Activated T-cell treated with anti-CD3 and anti-CD28 coated beads, Interleukin-2, amount 50 U/mL, for 24 hours (primary cell): ENCODE measurements at regions not wholly inside any gene's neighbourhood (a gene's known extent, or its start where the extent isn't known, plus 50 kb on each side); places are given as distances from the start of the nearest gene placed in this dataset.

Source experiments
- DNase-seq: peaks from one replicate; pipeline ENCODE4 v3.0.0-alpha.2; 2020
- H3K27ac Mint-ChIP-seq: 2 replicates; pipeline ENCODE4 v1.8.0; 2020; ENCODE audit warnings: mild to moderate bottlenecking, mixed read lengths
- H3K27me3 Mint-ChIP-seq: 2 replicates; pipeline ENCODE4 v1.8.0; 2020; ENCODE audit warnings: mixed read lengths
- H3K36me3 Mint-ChIP-seq: 2 replicates; pipeline ENCODE4 v1.8.0; 2020; ENCODE audit warnings: low read depth, mixed read lengths
- H3K4me1 Mint-ChIP-seq: 2 replicates; pipeline ENCODE4 v1.8.0; 2020; ENCODE audit warnings: low read depth, mixed read lengths
- H3K4me3 Mint-ChIP-seq: 2 replicates; pipeline ENCODE4 v1.8.0; 2020; ENCODE audit warnings: mild to moderate bottlenecking, moderate library complexity, mixed read lengths
- H3K9me3 Mint-ChIP-seq: 2 replicates; pipeline ENCODE4 v1.8.0; 2020; ENCODE audit warnings: mixed read lengths

DNA sequence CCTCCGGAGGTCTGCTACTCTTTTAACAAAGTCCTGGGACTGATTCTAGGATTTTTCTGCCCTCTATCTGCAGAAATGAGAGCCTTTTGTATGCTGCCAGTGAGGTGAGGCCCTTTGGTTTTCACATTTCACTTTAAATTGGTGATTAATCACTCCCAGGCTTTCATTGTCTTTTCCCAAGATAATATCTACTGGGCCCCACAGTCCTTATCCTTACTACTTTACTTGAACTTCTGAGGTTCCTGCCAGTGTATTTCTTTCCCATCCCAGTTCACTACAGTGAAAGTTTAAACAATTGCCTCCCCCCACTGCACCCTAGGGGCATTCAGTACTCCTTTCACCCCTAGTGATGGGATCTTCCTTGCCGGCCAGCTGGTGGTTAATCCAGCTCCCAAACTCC, 127.4 kb upstream of the INHBA start:
- Mint-ChIP-seq H3K9me3 (peaks cover 16% of the 10 kb centered on the region), H3K4me3 (no peak overlapping the region), H3K36me3 (no peaks in the 10 kb centered on the region), H3K4me1 (peaks cover 5% of the 10 kb centered on the region), H3K27ac (no peak overlapping the region), H3K27me3 (peaks cover 5% of the 10 kb centered on the region)
- no peak for DNase-seq

GRCh38 chr7:41828911-41829310, 126.0 kb upstream of the INHBA start:
- Mint-ChIP-seq H3K9me3 (peaks cover 16% of the 10 kb centered on the region), H3K4me1 (peaks cover 10% of the 10 kb centered on the region), H3K27me3 (peaks cover 5% of the 10 kb centered on the region), H3K27ac (no peak overlapping the region), H3K36me3 (no peaks in the 10 kb centered on the region), H3K4me3 (no peak overlapping the region)
- no peak for DNase-seq

DNA sequence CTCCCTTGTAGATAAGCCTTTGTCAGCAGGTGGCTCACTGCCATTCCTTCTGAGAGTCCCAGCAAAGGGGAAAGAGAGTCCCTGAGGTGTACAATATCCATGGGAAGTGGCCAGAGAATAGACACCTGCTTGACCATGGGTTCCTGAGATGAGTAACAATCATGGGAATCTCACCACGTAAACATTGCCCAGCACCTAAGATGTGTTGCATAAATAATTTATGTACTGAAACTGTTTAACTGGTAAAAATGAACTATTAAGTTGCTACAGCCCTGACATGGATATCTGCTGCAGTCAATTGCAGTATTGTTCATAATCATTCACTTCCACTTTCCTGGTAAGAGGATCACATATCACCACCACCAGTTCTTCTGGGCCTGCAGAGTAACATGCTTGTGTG, 123.8 kb upstream of the INHBA start:
- Mint-ChIP-seq H3K4me3 (no peak overlapping the region), H3K27me3 (peaks cover 16% of the 10 kb centered on the region), H3K4me1 (peaks cover 6% of the 10 kb centered on the region), H3K36me3 (no peaks in the 10 kb centered on the region), H3K9me3 (peaks cover 9% of the 10 kb centered on the region), H3K27ac (no peak overlapping the region)
- DNase-seq = no peak

DNA sequence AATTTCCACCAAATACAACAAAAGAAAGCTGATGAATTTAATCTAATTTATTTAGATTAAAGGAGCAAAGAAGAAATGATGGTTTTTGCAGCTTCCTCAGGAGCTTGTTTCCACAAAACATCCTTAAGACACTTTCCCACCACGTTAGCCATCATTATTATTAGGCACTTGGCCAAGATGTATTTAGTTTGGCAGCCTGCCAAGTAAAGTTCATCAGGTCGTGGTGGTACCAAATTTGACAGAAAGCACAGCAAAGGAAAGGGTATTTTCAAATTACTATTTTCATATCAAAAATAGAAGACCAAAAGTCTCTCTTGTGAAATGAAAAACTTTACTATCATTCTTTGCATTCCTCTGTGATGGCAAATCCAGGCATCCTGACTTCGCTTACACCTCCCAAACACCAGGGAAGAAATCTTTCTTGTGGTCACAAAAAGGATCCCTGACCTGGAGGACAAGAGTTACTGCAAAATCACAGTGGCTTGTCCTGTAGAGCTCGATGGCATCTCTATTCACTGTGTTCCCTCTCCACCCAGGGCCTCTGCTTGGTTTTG, 123.1 kb upstream of the INHBA start:
- Mint-ChIP-seq H3K36me3 (no peaks in the 10 kb centered on the region), H3K4me3 (no peak overlapping the region), H3K27ac (no peak overlapping the region), H3K4me1 (peaks cover 6% of the 10 kb centered on the region), H3K27me3 (peaks cover 19% of the 10 kb centered on the region), H3K9me3 (peaks cover 8% of the 10 kb centered on the region)
- no peak for DNase-seq

GRCh38 chr7:41824284-41824683, 121.4 kb upstream of the INHBA start:
- Mint-ChIP-seq H3K9me3 (peaks cover 2% of the 10 kb centered on the region), H3K4me1 (peaks cover 6% of the 10 kb centered on the region), H3K27me3 (peaks cover 26% of the 10 kb centered on the region), H3K4me3 (no peak overlapping the region), H3K27ac (no peak overlapping the region), H3K36me3 (no peaks in the 10 kb centered on the region)
- no peak for DNase-seq

GRCh38 chr7:41822259-41822817, 119.4 kb upstream of the INHBA start:
- H3K27me3 Mint-ChIP-seq = peaks cover 22% of the 10 kb centered on the region
- H3K27ac Mint-ChIP-seq = no peak overlapping the region
- H3K4me1 Mint-ChIP-seq = peaks cover 8% of the 10 kb centered on the region
- H3K9me3 Mint-ChIP-seq = no peaks in the 10 kb centered on the region
- DNase-seq = no peak
- no peak overlapping the region for H3K4me3 Mint-ChIP-seq
- no peaks in the 10 kb centered on the region for H3K36me3 Mint-ChIP-seq

- H3K27me3 Mint-ChIP-seq = peaks cover 22% of the 10 kb centered on the region
- H3K36me3 Mint-ChIP-seq = no peaks in the 10 kb centered on the region
- DNase-seq = no peak
- H3K9me3 Mint-ChIP-seq = no peaks in the 10 kb centered on the region
- no peak overlapping the region for H3K4me3 Mint-ChIP-seq
- H3K4me1 Mint-ChIP-seq = peaks cover 13% of the 10 kb centered on the region
- no peak overlapping the region for H3K27ac Mint-ChIP-seq
Observed at GRCh38 chr7:41821521-41822213, 118.8 kb upstream of the INHBA start.

- no peak for DNase-seq
- peaks cover 22% of the 10 kb centered on the region for H3K27me3 Mint-ChIP-seq
- H3K36me3 Mint-ChIP-seq = no peaks in the 10 kb centered on the region
- peaks cover 23% of the 10 kb centered on the region for H3K4me1 Mint-ChIP-seq
- no peak overlapping the region for H3K27ac Mint-ChIP-seq
- no peak overlapping the region for H3K4me3 Mint-ChIP-seq
- H3K9me3 Mint-ChIP-seq = no peaks in the 10 kb centered on the region
Observed at GRCh38 chr7:41820111-41820671, 117.3 kb upstream of the INHBA start.

GRCh38 chr7:41819645-41820044, 116.8 kb upstream of the INHBA start:
- no peak overlapping the region for H3K4me3 Mint-ChIP-seq
- peaks cover 22% of the 10 kb centered on the region for H3K27me3 Mint-ChIP-seq

GRCh38 chr7:41818765-41819398, 116.0 kb upstream of the INHBA start:
- Mint-ChIP-seq H3K36me3 (no peaks in the 10 kb centered on the region), H3K4me3 (no peak overlapping the region), H3K9me3 (no peaks in the 10 kb centered on the region), H3K4me1 (peaks cover 19% of the 10 kb centered on the region), H3K27ac (no peak overlapping the region), H3K27me3 (peaks cover 22% of the 10 kb centered on the region)
- no peak for DNase-seq

More at GRCh38 chr7:41819645-41820044, 116.8 kb upstream of the INHBA start:
- no peaks in the 10 kb centered on the region for H3K9me3 Mint-ChIP-seq
- no peak for DNase-seq
- peaks cover 23% of the 10 kb centered on the region for H3K4me1 Mint-ChIP-seq
- no peak overlapping the region for H3K27ac Mint-ChIP-seq
- H3K36me3 Mint-ChIP-seq = no peaks in the 10 kb centered on the region

DNA sequence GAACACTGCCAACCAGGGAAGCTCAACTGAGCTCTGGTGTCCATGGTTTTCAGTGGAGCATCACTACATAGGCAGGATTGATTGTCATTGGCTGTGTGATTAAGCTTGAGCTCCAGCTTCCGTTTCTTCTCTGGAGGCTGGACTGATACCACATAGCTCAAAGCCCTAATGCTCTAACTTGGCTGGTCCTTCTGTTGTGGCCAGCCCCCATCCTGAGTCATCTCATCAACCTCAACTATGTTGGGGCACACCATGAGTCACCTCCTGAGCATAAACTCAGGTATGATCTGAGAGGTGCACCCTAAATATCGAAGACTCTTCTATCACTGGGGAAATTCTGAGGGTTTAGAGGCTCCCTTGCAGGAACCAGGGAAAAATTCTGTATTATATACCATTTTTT, 114.5 kb upstream of the INHBA start:
- peaks cover 17% of the 10 kb centered on the region for H3K4me1 Mint-ChIP-seq
- no peaks in the 10 kb centered on the region for H3K36me3 Mint-ChIP-seq
- H3K9me3 Mint-ChIP-seq = no peaks in the 10 kb centered on the region
- H3K27me3 Mint-ChIP-seq = peaks cover 14% of the 10 kb centered on the region
- H3K4me3 Mint-ChIP-seq = no peak overlapping the region
- H3K27ac Mint-ChIP-seq = no peak overlapping the region
- DNase-seq = no peak

- no peak for DNase-seq
- Mint-ChIP-seq H3K27me3 (peaks cover 8% of the 10 kb centered on the region), H3K36me3 (no peaks in the 10 kb centered on the region), H3K27ac (no peak overlapping the region), H3K4me3 (no peak overlapping the region), H3K9me3 (no peaks in the 10 kb centered on the region), H3K4me1 (peaks cover 17% of the 10 kb centered on the region)
Observed at GRCh38 chr7:41816111-41816510, 113.2 kb upstream of the INHBA start.

DNA sequence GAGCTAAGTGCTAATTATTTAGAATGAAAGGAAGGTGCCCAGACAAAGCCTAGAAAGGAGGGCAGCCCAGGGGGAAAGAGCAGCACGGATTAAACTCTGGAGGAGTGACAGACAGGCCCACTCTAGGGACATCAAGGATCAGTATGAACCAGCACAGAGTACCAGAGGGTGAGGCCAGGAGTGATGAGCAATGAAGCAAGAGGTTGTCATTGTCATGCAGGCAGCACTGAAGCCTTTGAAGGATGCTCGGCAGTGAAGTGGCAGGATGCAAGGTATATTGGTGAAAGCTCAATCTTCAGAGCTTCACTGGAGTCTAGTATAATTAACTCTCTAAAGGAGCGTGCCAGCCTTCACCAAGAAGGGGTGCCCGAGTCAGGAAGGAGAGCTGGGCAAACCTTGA, 112.0 kb upstream of the INHBA start:
- peaks cover under 1% of the 10 kb centered on the region for H3K9me3 Mint-ChIP-seq
- H3K27me3 Mint-ChIP-seq = peaks cover 4% of the 10 kb centered on the region
- DNase-seq = no peak
- H3K4me3 Mint-ChIP-seq = no peak overlapping the region
- peaks cover 17% of the 10 kb centered on the region for H3K4me1 Mint-ChIP-seq
- H3K27ac Mint-ChIP-seq = no peak overlapping the region
- H3K36me3 Mint-ChIP-seq = no peaks in the 10 kb centered on the region

DNA sequence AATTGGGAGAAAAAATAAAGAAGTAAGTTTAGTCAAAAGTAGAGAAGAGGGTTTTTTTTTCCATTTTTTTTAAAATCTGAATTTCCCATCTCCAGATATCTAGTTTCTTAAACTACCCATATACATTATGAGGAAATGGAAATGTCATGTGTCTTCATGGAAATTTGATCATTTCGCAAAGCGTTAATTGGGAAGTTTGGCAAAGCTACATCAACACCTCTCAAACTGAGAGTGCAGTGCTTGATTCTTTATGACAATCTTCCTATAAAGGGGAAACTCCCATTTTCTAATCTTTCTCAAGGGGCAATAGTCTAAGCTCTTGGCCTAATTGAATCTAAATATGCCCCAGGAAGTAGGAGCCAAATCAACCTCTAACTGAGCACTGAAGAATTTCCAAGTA, 110.4 kb upstream of the INHBA start:
- peaks cover 17% of the 10 kb centered on the region for H3K4me1 Mint-ChIP-seq

DNA sequence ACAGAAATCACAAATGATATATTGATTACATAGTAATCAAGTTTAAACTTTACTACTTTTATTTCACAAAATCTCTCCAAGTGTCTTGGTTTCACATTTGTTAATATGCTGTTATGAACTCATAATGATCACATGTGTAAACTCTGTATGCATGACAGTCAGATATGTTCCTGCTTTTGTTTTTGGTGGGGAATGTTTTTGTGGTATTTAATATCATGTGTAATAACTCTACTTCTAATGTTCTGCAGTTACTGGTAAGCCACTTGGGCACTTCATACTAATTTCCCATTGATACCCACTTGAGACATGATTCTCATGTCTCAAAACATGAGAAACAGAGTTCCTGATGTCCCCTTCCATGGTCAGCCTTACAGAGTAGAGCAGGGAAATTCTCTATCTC, 109.1 kb upstream of the INHBA start:
- Mint-ChIP-seq H3K4me1 (peaks cover 11% of the 10 kb centered on the region), H3K36me3 (no peaks in the 10 kb centered on the region), H3K9me3 (peaks cover 2% of the 10 kb centered on the region), H3K4me3 (no peak overlapping the region), H3K27ac (no peak overlapping the region), H3K27me3 (no peaks in the 10 kb centered on the region)
- no peak for DNase-seq

More for the DNA sequence above, 110.4 kb upstream of the INHBA start:
- Mint-ChIP-seq H3K27ac (no peak overlapping the region), H3K27me3 (no peaks in the 10 kb centered on the region), H3K9me3 (peaks cover 2% of the 10 kb centered on the region), H3K36me3 (no peaks in the 10 kb centered on the region), H3K4me3 (no peak overlapping the region)
- no peak for DNase-seq
